22Rv1 (cell line): ENCODE measurements at regions not wholly inside any gene's neighbourhood (a gene's known extent, or its start where the extent isn't known, plus 50 kb on each side); places are given as distances from the start of the nearest gene placed in this dataset.

ENCODE experiments used
- ZFX ChIP-seq: fragments of 450-650 bp; IDR thresholded peaks from 2 replicates; pipeline ENCODE4 v1.6.1; 2017; ENCODE audit warnings: antibody characterized with exemption, borderline replicate concordance
- TF ChIP-seq, protein P1 (sequence below): fragments of 450-650 bp; IDR thresholded peaks from 2 replicates; pipeline ENCODE4 v1.5.1; 2017; ENCODE audit warnings: mild to moderate bottlenecking

DNA sequence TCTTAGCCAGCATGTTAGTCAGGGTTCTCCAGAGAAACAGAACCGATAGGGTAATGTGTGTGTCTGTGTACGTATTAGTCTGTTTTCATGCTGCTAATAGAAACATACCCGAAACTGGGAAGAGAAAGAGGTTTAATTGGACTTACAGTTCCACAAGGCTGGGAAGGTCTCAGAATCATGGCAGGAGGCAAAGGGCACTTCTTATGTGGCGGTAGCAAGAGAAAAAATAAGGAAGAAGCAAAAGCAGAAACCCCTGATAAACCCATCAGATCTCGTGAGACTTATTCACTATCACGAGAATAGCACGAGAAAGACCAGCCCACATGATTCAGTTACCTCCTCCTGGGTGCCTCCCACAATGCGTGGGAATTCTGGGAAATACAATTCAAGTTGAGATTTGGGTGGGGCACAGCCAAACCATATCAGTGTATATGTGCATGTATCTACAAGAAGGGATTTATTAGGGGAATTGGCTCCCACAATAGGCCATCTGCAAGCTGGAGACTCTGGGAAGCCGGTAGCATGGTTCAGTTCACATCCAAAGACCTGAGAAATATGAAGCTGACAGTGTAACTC is 173.7 kb upstream of the NECTIN1 start:
- TF ChIP-seq, protein P1, sequence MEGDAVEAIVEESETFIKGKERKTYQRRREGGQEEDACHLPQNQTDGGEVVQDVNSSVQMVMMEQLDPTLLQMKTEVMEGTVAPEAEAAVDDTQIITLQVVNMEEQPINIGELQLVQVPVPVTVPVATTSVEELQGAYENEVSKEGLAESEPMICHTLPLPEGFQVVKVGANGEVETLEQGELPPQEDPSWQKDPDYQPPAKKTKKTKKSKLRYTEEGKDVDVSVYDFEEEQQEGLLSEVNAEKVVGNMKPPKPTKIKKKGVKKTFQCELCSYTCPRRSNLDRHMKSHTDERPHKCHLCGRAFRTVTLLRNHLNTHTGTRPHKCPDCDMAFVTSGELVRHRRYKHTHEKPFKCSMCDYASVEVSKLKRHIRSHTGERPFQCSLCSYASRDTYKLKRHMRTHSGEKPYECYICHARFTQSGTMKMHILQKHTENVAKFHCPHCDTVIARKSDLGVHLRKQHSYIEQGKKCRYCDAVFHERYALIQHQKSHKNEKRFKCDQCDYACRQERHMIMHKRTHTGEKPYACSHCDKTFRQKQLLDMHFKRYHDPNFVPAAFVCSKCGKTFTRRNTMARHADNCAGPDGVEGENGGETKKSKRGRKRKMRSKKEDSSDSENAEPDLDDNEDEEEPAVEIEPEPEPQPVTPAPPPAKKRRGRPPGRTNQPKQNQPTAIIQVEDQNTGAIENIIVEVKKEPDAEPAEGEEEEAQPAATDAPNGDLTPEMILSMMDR = no peak
- TF ChIP-seq ZFX = no peak
